Esophagus (tissue), 2 donors: ENCODE measurements at regions not wholly inside any gene's neighbourhood (a gene's known extent, or its start where the extent isn't known, plus 50 kb on each side); places are given as distances from the start of the nearest gene placed in this dataset.

Experiments used
- H3K27ac ChIP-seq, 2 donors: one replicate each; pipeline ENCODE4 v1.5.1; 2013; ENCODE audit warnings: low read depth in 2 of 2, mild to moderate bottlenecking in 2 of 2, inconsistent platforms in 1 of 2, low read length in 1 of 2, moderate library complexity in 1 of 2
- H3K27me3 ChIP-seq, 2 donors: one replicate each; pipeline ENCODE4 v1.6.1; 2013; ENCODE audit warnings: low read length in 2 of 2, control low read depth in 1 of 2, mild to moderate bottlenecking in 1 of 2; ENCODE audit not compliant: insufficient read depth in 2 of 2, control insufficient read depth in 1 of 2
- H3K36me3 ChIP-seq, 2 donors: one replicate each; pipeline ENCODE4 v1.6.1; 2013; ENCODE audit warnings: low read length in 1 of 2; ENCODE audit not compliant: control insufficient read depth in 2 of 2, insufficient read depth in 2 of 2
- H3K4me1 ChIP-seq, 2 donors: one replicate each; pipeline ENCODE4 v1.6.1; 2013; ENCODE audit warnings: low read length in 1 of 2; ENCODE audit not compliant: control insufficient read depth in 2 of 2, insufficient read depth in 2 of 2
- H3K4me3 ChIP-seq, 2 donors: one replicate each; pipeline ENCODE4 v1.5.1; 2013; ENCODE audit warnings: low read length in 2 of 2, mild to moderate bottlenecking in 2 of 2, low read depth in 1 of 2, moderate library complexity in 1 of 2
- H3K9me3 ChIP-seq, 2 donors: one replicate each; pipeline ENCODE4 v1.6.1; 2013; ENCODE audit warnings: mild to moderate bottlenecking in 2 of 2, low read depth in 1 of 2, low read length in 1 of 2, moderate library complexity in 1 of 2; ENCODE audit not compliant: control insufficient read depth in 2 of 2, insufficient read depth in 1 of 2
- WGBS, 2 donors: extraction: QIAGEN DNeasy Blood & Tissue Kit; methylation state at CpG; one replicate each; pipeline ENCODE4 v1.1.7; 2013; 5-methylcytosine and 5-hydroxymethylcytosine counted together
- donor health status: healthy with polysubstance abuse.
- donor health status: Bipolar disorder and iron deficiency.

- H3K36me3 ChIP-seq = no peaks in the 10 kb centered on the region
- H3K4me3 ChIP-seq = no peak overlapping the region
- H3K27me3 ChIP-seq = no peaks in the 10 kb centered on the region
- H3K9me3 ChIP-seq = no peaks in the 10 kb centered on the region
- H3K4me1 ChIP-seq = peaks cover 2% of the 10 kb centered on the region in 2 donors
- H3K27ac ChIP-seq = no peak overlapping the region
- 68 to 72% methylated on average over 4 of the region's 4 CpGs for WGBS, 2 donors
Observed at GRCh38 chr15:66832664-66833063, 130.6 kb downstream of the SMAD6 start.

- Histone ChIP-seq H3K4me1 (peaks cover 2% of the 10 kb centered on the region in 2 donors), H3K27me3 (no peaks in the 10 kb centered on the region), H3K36me3 (no peaks in the 10 kb centered on the region), H3K9me3 (no peaks in the 10 kb centered on the region), H3K27ac (peak overlapping the region in 1 of 2 donors; percentile 15), H3K4me3 (no peak overlapping the region)
- WGBS, 2 donors = 71 to 81% methylated on average over 8 of the region's 8 CpGs
Observed at GRCh38 chr15:66833371-66833770, 131.3 kb downstream of the SMAD6 start.

GRCh38 chr15:66833803-66834202, 131.8 kb downstream of the SMAD6 start:
- Histone ChIP-seq H3K27me3 (no peaks in the 10 kb centered on the region), H3K4me3 (no peak overlapping the region), H3K4me1 (peaks cover 2% of the 10 kb centered on the region in 2 donors), H3K36me3 (no peaks in the 10 kb centered on the region), H3K27ac (peak overlapping the region in 1 of 2 donors; percentile 15), H3K9me3 (no peaks in the 10 kb centered on the region)
- WGBS, 2 donors = 85% methylated on average over 5 of the region's 5 CpGs

- WGBS, 2 donors = 78 to 84% methylated on average over 11 of the region's 11 CpGs
Observed at GRCh38 chr15:66834881-66835878, 133.1 kb downstream of the SMAD6 start.

GRCh38 chr15:66836231-66837030, 134.4 kb downstream of the SMAD6 start:
- no peaks in the 10 kb centered on the region for H3K36me3 ChIP-seq
- peaks cover 0 to 2% of the 10 kb centered on the region in 2 donors for H3K4me1 ChIP-seq
- no peak overlapping the region for H3K27ac ChIP-seq
- no peaks in the 10 kb centered on the region for H3K27me3 ChIP-seq
- 86% methylated on average over 9 of the region's 9 CpGs for WGBS, 2 donors
- no peaks in the 10 kb centered on the region for H3K9me3 ChIP-seq
- no peak overlapping the region for H3K4me3 ChIP-seq

More at GRCh38 chr15:66834881-66835878, 133.1 kb downstream of the SMAD6 start:
- Histone ChIP-seq H3K27me3 (no peaks in the 10 kb centered on the region), H3K4me3 (no peak overlapping the region), H3K27ac (no peak overlapping the region), H3K9me3 (no peaks in the 10 kb centered on the region), H3K36me3 (no peaks in the 10 kb centered on the region), H3K4me1 (peaks cover 0 to 2% of the 10 kb centered on the region in 2 donors)

- Histone ChIP-seq H3K9me3 (no peaks in the 10 kb centered on the region), H3K4me3 (no peak overlapping the region), H3K4me1 (peaks cover 2 to 7% of the 10 kb centered on the region in 2 donors), H3K27ac (no peak overlapping the region), H3K36me3 (no peaks in the 10 kb centered on the region), H3K27me3 (no peaks in the 10 kb centered on the region)
- WGBS, 2 donors = 81 to 85% methylated on average over 7 of the region's 7 CpGs
Observed at GRCh38 chr15:66838202-66838601, 136.2 kb downstream of the SMAD6 start.

- Histone ChIP-seq H3K4me3 (no peak overlapping the region), H3K36me3 (no peaks in the 10 kb centered on the region), H3K27ac (no peak overlapping the region), H3K9me3 (no peaks in the 10 kb centered on the region), H3K27me3 (no peaks in the 10 kb centered on the region), H3K4me1 (peaks cover 2 to 7% of the 10 kb centered on the region in 2 donors)
- WGBS, 2 donors = 57 to 59% methylated on average over 5 of the region's 5 CpGs
Observed at GRCh38 chr15:66838671-66839239, 136.7 kb downstream of the SMAD6 start.

GRCh38 chr15:66839506-66840112, 137.6 kb downstream of the SMAD6 start:
- Histone ChIP-seq H3K27me3 (no peaks in the 10 kb centered on the region), H3K4me1 (peaks cover 2 to 6% of the 10 kb centered on the region in 2 donors), H3K4me3 (no peak overlapping the region), H3K9me3 (no peaks in the 10 kb centered on the region), H3K36me3 (no peaks in the 10 kb centered on the region), H3K27ac (no peak overlapping the region)
- whole genome bisulfite sequencing, 2 donors = 81 to 87% methylated on average over 4 of the region's 4 CpGs
